CD14-positive monocyte (primary cell): ENCODE measurements at regions not wholly inside any gene's neighbourhood (a gene's known extent, or its start where the extent isn't known, plus 50 kb on each side); places are given as distances from the start of the nearest gene placed in this dataset.

ENCODE experiments used
- DNase-seq, 3 donors: peaks; one replicate each; pipeline ENCODE4 v3.0.0-alpha.2; 2011 to 2022
- H2AFZ ChIP-seq: 2 replicates; pipeline ENCODE4 v1.6.0; 2012; ENCODE audit warnings: mild to moderate bottlenecking, low read depth, low read length, inconsistent platforms; ENCODE audit not compliant: insufficient read depth, poor library complexity, severe bottlenecking
- H3K27ac ChIP-seq, 2 donors: 1 replicate in 1 of 2; 2 replicates in 1 of 2; pipeline ENCODE4 v1.5.1; 2012 to 2013; ENCODE audit warnings: low read length in 2 of 2, control low read depth in 1 of 2, inconsistent platforms in 1 of 2, low read depth in 1 of 2, mild to moderate bottlenecking in 1 of 2
- H3K27me3 ChIP-seq, 2 donors: one replicate each; pipeline versions ENCODE4 v1.6.0 to v1.6.1; 2011 to 2013; ENCODE audit warnings: low read length in 2 of 2; ENCODE audit not compliant: control insufficient read depth in 2 of 2, insufficient read depth in 2 of 2
- H3K36me3 ChIP-seq, 2 donors: replicated peaks in 1 of 2; 1 replicate in 1 of 2; 2 replicates in 1 of 2; pipeline versions ENCODE4 v1.5.1 to v1.6.1; 2012 to 2013; ENCODE audit warnings: low read length in 2 of 2, control low read depth in 1 of 2, inconsistent platforms in 1 of 2, mild to moderate bottlenecking in 1 of 2; ENCODE audit not compliant: insufficient read depth in 2 of 2, control insufficient read depth in 1 of 2
- H3K4me1 ChIP-seq, 2 donors: 1 replicate in 1 of 2; 2 replicates in 1 of 2; pipeline versions ENCODE4 v1.5.1 to v1.6.1; 2012 to 2013; ENCODE audit warnings: low read length in 2 of 2, control low read depth in 1 of 2, inconsistent platforms in 1 of 2, mild to moderate bottlenecking in 1 of 2, moderate library complexity in 1 of 2; ENCODE audit not compliant: insufficient read depth in 2 of 2, control insufficient read depth in 1 of 2
- H3K4me2 ChIP-seq: replicated peaks from 2 replicates; pipeline ENCODE3; 2012; ENCODE audit warnings: low read length, moderate library complexity, mild to moderate bottlenecking; ENCODE audit not compliant: poor library complexity, severe bottlenecking; ENCODE audit errors: extremely low read depth
- H3K4me3 ChIP-seq, 3 experiments: fragments of 200-600 bp in 1 of 3; sonication (generic) in 1 of 3; replicated peaks in 1 of 3; 1 replicate in 2 of 3; 2 replicates in 1 of 3; pipeline ENCODE4 v1.5.1; 2011 to 2013; ENCODE audit warnings: low read length in 3 of 3, mild to moderate bottlenecking in 3 of 3, control low read depth in 2 of 3, low read depth in 2 of 3, inconsistent platforms in 1 of 3, moderate library complexity in 1 of 3
- H3K79me2 ChIP-seq: 2 replicates; pipeline ENCODE4 v1.6.0; 2012; ENCODE audit warnings: mild to moderate bottlenecking, control low read depth, inconsistent platforms, low read length, moderate library complexity; ENCODE audit not compliant: insufficient read depth
- H3K9ac ChIP-seq: 2 replicates; pipeline ENCODE4 v1.6.0; 2017; ENCODE audit warnings: low read length, mild to moderate bottlenecking; ENCODE audit not compliant: insufficient read depth, poor library complexity, severe bottlenecking
- H3K9me3 ChIP-seq, 2 donors: replicated peaks in 1 of 2; 1 replicate in 1 of 2; 2 replicates in 1 of 2; pipeline versions ENCODE4 v1.5.1 to v1.6.1; 2012 to 2013; ENCODE audit warnings: low read length in 2 of 2, control low read depth in 1 of 2; ENCODE audit not compliant: control insufficient read depth in 1 of 2, insufficient read depth in 1 of 2
- H4K20me1 ChIP-seq: 2 replicates; pipeline ENCODE4 v1.6.0; 2012; ENCODE audit warnings: mild to moderate bottlenecking, low read length, control low read depth, moderate library complexity; ENCODE audit not compliant: insufficient read depth
- H3K27ac Mint-ChIP-seq, 7 donors: one replicate each; pipeline ENCODE4 v1.8.0; 2020; ENCODE audit warnings: mild to moderate bottlenecking in 7 of 7, mixed read lengths in 7 of 7, moderate library complexity in 6 of 7, inconsistent platforms in 2 of 7
- H3K27me3 Mint-ChIP-seq, 3 donors: one replicate each; pipeline ENCODE4 v1.8.0; 2021 to 2022; ENCODE audit warnings: low read depth in 3 of 3, mild to moderate bottlenecking in 3 of 3, mixed read lengths in 3 of 3, moderate library complexity in 3 of 3, inconsistent platforms in 1 of 3
- H3K36me3 Mint-ChIP-seq, 2 donors: one replicate each; pipeline ENCODE4 v1.8.0; 2020; ENCODE audit warnings: mixed read lengths in 2 of 2, inconsistent platforms in 1 of 2, mild to moderate bottlenecking in 1 of 2
- H3K4me1 Mint-ChIP-seq: one replicate; pipeline ENCODE4 v1.8.0; 2020; ENCODE audit warnings: mild to moderate bottlenecking, mixed read lengths
- H3K4me3 Mint-ChIP-seq, 2 donors: one replicate each; pipeline ENCODE4 v1.8.0; 2020; ENCODE audit warnings: mild to moderate bottlenecking in 2 of 2, mixed read lengths in 2 of 2, moderate library complexity in 1 of 2
- H3K9me3 Mint-ChIP-seq, 7 donors: one replicate each; pipeline ENCODE4 v1.8.0; 2020 to 2022; ENCODE audit warnings: mixed read lengths in 7 of 7, mild to moderate bottlenecking in 6 of 7, moderate library complexity in 6 of 7, inconsistent platforms in 2 of 7
- WGBS: methylation state at CpG from one replicate; pipeline ENCODE4 v1.1.5; 2013; ENCODE audit warnings: missing lambda C conversion rate; ENCODE audit not compliant: insufficient coverage; 5-methylcytosine and 5-hydroxymethylcytosine counted together
- intact Hi-C, 2 donors: fragments of 100-400 bp; cut with micrococcal nuclease; formaldehyde crosslinking; loops; one replicate each; pipeline versions ENCODE4 v1.15.0 to v1.15.1; 2023
- TF ChIP-seq, protein P1 (sequence below): fragments of 200-600 bp; IDR thresholded peaks from one replicate; pipeline ENCODE4 v1.8.0; 2022; ENCODE audit warnings: antibody characterized with exemption, mild to moderate bottlenecking

DNA sequence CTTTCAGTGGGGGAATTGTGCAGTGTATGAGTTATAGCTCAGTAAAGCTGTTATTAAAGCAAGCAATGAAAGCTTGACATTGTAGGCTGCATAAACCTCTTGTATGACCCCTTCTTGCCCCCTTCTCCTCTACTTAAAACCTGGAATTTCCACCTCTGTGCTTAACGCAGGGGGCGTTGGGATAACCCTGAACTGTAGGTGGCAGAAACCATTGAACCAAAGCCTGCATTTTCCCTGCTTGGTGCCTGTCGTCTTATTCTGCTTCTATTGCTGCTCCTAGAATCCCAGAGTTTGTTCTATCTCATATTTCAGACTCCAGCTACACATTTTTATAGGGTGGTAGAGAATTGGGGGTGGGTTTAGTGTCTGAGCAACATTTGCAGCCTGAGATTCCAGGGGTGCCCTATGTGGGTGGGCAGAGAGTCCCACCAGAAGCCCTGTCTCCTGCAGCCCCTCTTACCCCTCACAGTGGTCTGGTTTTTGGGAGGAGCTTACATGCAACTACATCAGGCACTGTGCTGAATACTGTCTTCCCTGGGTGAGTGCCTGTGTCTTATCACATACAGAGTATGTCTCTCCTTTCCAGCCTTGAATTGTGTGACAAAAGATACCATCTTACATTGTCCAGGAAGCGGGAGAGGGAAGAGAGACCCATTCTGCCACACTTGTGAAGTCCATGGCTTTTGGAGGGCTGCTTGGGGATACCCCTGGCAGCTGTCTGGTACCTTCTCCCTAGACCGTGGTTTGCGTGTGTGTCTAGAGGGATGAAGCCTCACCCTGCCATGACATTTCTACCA is 407.7 kb upstream of the EEF2KMT start:
- H3K36me3 ChIP-seq, result no peaks in the 10 kb centered on the region
- no peak for DNase-seq
- H4K20me1 ChIP-seq, result no peaks in the 10 kb centered on the region
- no peaks in the 10 kb centered on the region for H3K27me3 ChIP-seq
- H3K9ac ChIP-seq, result no peak overlapping the region
- Mint-ChIP-seq H3K27ac (no peak overlapping the region), H3K4me3 (no peak overlapping the region), H3K36me3 (no peaks in the 10 kb centered on the region), H3K9me3 (no peaks in the 10 kb centered on the region), H3K27me3 (peaks cover 4 to 9% (median 8%) of the 10 kb centered on the region in 3 donors), H3K4me1 (no peaks in the 10 kb centered on the region)
- H3K27ac ChIP-seq, result no peak overlapping the region
- TF ChIP-seq, protein P1, sequence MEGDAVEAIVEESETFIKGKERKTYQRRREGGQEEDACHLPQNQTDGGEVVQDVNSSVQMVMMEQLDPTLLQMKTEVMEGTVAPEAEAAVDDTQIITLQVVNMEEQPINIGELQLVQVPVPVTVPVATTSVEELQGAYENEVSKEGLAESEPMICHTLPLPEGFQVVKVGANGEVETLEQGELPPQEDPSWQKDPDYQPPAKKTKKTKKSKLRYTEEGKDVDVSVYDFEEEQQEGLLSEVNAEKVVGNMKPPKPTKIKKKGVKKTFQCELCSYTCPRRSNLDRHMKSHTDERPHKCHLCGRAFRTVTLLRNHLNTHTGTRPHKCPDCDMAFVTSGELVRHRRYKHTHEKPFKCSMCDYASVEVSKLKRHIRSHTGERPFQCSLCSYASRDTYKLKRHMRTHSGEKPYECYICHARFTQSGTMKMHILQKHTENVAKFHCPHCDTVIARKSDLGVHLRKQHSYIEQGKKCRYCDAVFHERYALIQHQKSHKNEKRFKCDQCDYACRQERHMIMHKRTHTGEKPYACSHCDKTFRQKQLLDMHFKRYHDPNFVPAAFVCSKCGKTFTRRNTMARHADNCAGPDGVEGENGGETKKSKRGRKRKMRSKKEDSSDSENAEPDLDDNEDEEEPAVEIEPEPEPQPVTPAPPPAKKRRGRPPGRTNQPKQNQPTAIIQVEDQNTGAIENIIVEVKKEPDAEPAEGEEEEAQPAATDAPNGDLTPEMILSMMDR, result no peak
- WGBS, result 69% methylated on average over 3 of the region's 6 CpGs
- no peaks in the 10 kb centered on the region for H3K79me2 ChIP-seq
- H3K9me3 ChIP-seq, result no peaks in the 10 kb centered on the region
- no peak overlapping the region for H3K4me3 ChIP-seq
- intact Hi-C loops, result no loop called here
- no peak overlapping the region for H2AFZ ChIP-seq
- no peak overlapping the region for H3K4me2 ChIP-seq
- H3K4me1 ChIP-seq, result no peaks in the 10 kb centered on the region

DNA sequence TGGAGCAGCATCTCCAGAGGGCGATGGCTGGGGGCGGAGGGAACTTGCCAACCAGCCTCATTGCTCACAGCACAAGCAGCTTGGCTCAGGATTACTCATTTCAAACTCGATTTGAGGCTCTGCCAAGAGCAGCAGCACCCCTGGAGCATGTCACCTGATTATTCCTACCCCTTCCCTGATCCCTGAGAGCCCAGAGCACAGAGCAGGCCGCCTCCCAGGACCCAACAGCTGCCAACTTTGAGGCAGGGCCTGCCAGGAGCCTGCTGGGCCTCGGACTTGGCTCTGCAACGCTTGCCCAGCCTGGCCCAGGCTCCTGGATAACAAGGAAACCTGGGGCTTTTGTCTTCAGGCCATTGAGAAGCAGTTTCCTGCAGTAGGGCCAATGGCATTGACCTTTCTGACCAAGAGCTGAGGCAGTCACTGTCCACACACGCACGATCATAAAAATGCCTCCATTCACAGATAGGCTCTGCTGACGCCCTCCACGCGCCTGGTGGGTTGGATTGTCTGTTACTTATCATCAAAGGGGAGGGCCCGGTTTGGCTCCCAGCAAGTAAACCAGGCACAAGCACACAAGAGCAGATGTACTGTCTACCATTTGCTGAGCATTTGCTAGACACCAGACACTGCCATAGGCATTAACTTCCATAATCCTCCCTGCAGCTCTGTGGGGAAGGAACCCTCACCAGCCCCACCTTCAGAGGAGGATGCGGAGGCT is 406.6 kb upstream of the EEF2KMT start:
- no peak for DNase-seq
- H3K4me1 Mint-ChIP-seq, result no peaks in the 10 kb centered on the region
- Histone ChIP-seq H3K79me2 (no peaks in the 10 kb centered on the region), H3K4me1 (no peaks in the 10 kb centered on the region), H4K20me1 (no peaks in the 10 kb centered on the region), H2AFZ (no peak overlapping the region), H3K4me3 (no peak overlapping the region), H3K36me3 (no peaks in the 10 kb centered on the region), H3K9ac (no peak overlapping the region), H3K4me2 (no peak overlapping the region), H3K27me3 (no peaks in the 10 kb centered on the region), H3K27ac (no peak overlapping the region), H3K9me3 (peaks cover 0 to 5% of the 10 kb centered on the region in 2 donors)
- H3K36me3 Mint-ChIP-seq, result no peaks in the 10 kb centered on the region
- H3K27ac Mint-ChIP-seq, result peak overlapping the region in 1 of 7 donors; percentile 30
- WGBS, result 69% methylated on average over 9 of the region's 13 CpGs
- H3K9me3 Mint-ChIP-seq, result no peaks in the 10 kb centered on the region
- no peak overlapping the region for H3K4me3 Mint-ChIP-seq
- intact Hi-C loops, result no loop called here
- H3K27me3 Mint-ChIP-seq, result peaks cover 4 to 9% (median 9%) of the 10 kb centered on the region in 3 donors
- TF ChIP-seq, protein P1, result no peak
